RWPE1 (cell line): ENCODE measurements at regions not wholly inside any gene's neighbourhood (a gene's known extent, or its start where the extent isn't known, plus 50 kb on each side); places are given as distances from the start of the nearest gene placed in this dataset.

Source experiments
- CTCF ChIA-PET: fragments of 350-600 bp; sonication (Branson Sonifier 250); formaldehyde crosslinking; extraction: SDS; loops from one replicate; lab custom pipeline; 2021; lab: Yijun Ruan, JAX
- POLR2A ChIA-PET: fragments of 400-600 bp; formaldehyde crosslinking; extraction: SDS; loops from one replicate; lab custom pipeline; 2020; ENCODE audit warnings: antibody characterized with exemption; ENCODE audit not compliant: low non-redundant PET; lab: Yijun Ruan, JAX
- DNase-seq: peaks from one replicate; pipeline ENCODE4 v3.0.0; 2012; ENCODE audit warnings: low spot score
- H3K27ac ChIP-seq: fragments of 450-650 bp; 2 replicates; pipeline ENCODE4 v1.5.1; 2017
- TF ChIP-seq, protein P1 (sequence below): fragments of 450-650 bp; conservative IDR thresholded peaks from 2 replicates; pipeline ENCODE4 v1.5.1; 2017; ENCODE audit warnings: low read depth, mild to moderate bottlenecking

DNA sequence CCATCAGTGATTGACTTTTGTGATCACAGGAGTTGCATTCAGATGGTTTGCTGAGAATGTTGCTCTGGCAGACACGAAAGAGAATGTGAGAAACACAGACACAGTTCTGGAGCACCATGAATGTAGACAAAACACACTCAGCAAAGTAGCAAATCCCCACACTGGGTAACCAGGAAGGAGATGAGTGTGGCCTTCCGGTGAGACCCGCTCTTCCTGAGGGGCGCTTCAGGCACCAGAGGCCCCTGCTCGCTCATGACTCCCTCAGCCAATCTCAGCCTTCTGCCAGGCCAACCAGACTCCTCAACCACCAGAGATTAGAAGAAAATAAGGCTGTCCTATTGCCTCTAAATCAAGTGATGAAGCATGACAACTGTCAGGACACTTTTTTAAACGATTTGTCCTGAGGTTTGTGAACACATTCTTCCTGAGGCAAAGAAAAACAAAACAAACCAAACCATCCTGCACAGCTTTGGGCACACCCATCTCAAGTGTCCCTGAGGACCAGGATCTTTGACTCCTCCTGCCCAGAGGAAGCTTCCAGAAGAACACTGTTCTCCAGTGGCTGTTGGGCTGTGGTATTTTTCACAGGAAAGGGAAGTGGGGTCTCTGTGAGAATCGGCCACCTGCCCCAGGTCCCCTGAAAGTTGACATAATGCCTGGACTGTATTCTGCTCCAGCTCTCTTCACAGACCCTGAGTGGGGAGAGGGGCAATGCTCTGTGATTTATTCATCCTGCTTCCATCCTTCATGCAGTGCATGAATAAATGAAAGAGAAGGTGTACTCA is 152.8 kb downstream of the BCL11A start:
- TF ChIP-seq, protein P1, sequence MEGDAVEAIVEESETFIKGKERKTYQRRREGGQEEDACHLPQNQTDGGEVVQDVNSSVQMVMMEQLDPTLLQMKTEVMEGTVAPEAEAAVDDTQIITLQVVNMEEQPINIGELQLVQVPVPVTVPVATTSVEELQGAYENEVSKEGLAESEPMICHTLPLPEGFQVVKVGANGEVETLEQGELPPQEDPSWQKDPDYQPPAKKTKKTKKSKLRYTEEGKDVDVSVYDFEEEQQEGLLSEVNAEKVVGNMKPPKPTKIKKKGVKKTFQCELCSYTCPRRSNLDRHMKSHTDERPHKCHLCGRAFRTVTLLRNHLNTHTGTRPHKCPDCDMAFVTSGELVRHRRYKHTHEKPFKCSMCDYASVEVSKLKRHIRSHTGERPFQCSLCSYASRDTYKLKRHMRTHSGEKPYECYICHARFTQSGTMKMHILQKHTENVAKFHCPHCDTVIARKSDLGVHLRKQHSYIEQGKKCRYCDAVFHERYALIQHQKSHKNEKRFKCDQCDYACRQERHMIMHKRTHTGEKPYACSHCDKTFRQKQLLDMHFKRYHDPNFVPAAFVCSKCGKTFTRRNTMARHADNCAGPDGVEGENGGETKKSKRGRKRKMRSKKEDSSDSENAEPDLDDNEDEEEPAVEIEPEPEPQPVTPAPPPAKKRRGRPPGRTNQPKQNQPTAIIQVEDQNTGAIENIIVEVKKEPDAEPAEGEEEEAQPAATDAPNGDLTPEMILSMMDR: no peak
- DNase-seq: no peak
- ChIA-PET CTCF (interaction anchor here (0.6 kb wide), 2 partner anchors 24 to 135 kb away, joined by 3 read pairs; no protein-coding TSS in a partner anchor), POLR2A (no interaction called here)
- H3K27ac ChIP-seq: no peak overlapping the region

DNA sequence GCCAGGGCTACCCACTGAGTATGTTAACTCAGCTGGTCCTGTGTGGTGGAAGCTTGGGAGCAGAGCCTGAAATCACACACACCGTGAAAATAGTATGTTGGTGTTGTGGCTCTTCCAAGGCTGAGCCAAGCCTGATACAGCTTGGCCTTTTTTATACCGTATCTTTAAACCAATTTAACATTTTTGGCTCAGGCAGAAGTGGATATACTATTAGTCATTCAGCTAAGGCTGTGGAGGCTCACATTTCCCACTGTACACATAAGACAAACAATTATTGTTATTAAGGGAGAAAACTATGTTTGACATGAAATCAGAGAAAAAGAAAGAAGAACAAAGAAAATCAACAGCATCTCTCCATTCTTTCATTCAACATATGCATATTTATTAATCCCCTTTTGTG is 159.0 kb downstream of the BCL11A start:
- ChIA-PET POLR2A (no interaction called here), CTCF (interaction anchor here (0.6 kb wide), 1 partner anchor 12 kb away, joined by 3 read pairs; no protein-coding TSS in a partner anchor)
- TF ChIP-seq, protein P1: no peak
- no peak overlapping the region for H3K27ac ChIP-seq
- DNase-seq: no peak

DNA sequence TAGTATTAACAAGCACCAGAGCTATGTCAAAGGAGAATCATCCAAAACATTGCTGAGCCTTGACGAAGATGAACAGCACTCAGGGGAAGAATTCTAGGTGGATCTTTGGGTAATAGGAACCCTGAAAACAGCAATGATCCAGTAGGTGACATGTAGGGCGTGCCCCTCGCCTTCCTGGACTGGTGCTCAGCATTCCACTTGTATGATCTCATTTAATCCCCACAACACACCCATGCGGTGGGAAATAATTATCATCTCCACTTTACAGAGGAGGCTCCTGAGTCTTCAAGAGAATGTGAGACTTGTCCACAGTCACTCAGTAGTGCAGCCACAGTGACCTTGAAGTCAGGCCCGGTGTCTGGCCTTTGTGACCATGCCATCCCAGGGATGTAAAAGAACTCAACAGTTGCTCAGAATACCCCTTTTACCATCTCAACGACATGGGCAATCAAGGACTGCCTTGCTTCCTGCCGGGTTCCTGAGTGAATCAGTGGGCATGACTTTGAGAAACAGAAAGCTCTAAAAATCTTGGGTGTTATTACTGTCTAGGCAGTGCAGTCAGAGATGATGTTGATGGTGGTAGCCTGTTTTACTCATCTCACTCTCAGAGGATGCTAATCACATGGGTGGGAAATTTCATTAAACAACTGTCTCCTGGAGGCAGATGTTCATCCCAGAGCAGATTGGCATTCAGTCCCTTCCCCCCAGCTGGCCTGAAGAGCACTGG is 161.6 kb downstream of the BCL11A start:
- TF ChIP-seq, protein P1: no peak
- no peak for DNase-seq
- H3K27ac ChIP-seq: no peak overlapping the region
- CTCF ChIA-PET: no interaction called here
- POLR2A ChIA-PET: no interaction called here

DNA sequence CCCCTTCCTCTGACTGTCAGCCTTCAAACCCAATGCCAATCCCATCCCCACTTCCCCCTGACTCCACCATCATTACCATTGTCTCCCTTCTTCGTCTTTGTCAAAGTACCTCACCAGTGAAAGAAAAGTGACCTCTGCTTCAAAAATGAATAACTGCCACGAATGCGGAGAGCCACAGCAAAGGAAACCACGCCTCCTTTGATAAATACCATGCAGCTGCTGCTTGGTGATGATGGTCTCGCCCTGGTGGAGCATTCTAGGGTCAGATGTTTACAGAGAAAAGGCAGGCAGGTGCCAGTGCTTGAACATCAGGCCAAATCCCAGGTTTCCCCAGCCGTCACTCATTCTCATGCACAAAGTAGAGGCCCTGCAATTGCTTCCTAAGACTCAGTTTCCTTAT is 162.2 kb downstream of the BCL11A start:
- H3K27ac ChIP-seq: no peak overlapping the region
- ChIA-PET POLR2A (no interaction called here), CTCF (no interaction called here)
- TF ChIP-seq, protein P1: no peak
- DNase-seq: no peak

DNA sequence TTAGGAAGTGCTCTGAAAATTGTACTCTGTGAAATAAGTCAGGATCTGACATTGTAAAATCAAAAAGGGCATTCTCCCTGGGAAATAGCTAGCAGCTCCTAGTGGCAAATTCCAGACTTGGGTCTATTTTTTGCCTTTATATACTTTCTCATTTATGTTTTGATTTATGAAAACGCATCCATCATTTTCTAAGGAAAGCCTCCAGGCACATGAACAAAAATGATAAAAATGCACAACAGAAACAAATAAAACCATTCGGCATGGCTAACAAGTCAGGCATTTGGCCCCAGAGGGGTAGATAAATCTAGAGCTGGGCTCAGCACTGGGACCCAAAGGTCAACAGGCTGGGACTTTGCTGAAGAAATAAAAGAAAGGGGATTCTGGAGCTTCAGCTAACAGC is 167.0 kb downstream of the BCL11A start:
- no peak overlapping the region for H3K27ac ChIP-seq
- TF ChIP-seq, protein P1: no peak
- POLR2A ChIA-PET: no interaction called here
- CTCF ChIA-PET: interaction anchor here (0.5 to 1.2 kb wide), 3 partner anchors 49 to 1361 kb away, joined by 3 read pairs; no protein-coding TSS in a partner anchor
- no peak for DNase-seq

DNA sequence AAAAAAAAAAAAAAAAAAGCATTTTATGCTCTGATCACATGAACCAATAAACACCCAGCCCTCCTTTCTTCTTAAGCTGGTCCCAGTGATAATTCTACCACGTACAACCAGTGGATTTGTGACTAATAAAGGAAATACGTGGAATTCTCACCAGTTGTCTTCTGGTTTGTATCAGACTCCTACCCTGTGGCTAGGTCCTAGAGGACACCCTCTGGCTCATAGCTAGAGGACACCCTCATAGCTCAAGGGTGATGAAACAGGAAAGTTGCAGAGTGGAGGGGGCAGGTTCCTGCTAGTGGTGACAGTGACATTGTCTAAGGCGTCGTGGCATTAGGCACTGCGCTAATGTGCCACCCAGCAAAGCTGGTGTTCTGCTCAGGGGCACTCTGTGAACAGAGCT is 167.8 kb downstream of the BCL11A start:
- DNase-seq: no peak
- ChIA-PET CTCF (interaction anchor here (0.5 to 1.2 kb wide), 3 partner anchors 48 to 1360 kb away, joined by 3 read pairs; no protein-coding TSS in a partner anchor), POLR2A (no interaction called here)

More for the DNA sequence above, 167.8 kb downstream of the BCL11A start:
- no peak overlapping the region for H3K27ac ChIP-seq
- TF ChIP-seq, protein P1: no peak
